Left ventricle myocardium inferior (tissue), 1 donor: ENCODE measurements at regions not wholly inside any gene's neighbourhood (a gene's known extent, or its start where the extent isn't known, plus 50 kb on each side); places are given as distances from the start of the nearest gene placed in this dataset.

Source experiments
- DNase-seq: peaks from one replicate; pipeline ENCODE4 v3.0.0-alpha.2; 2020
- H3K27ac ChIP-seq: fragments of 200-600 bp; replicated peaks from 2 replicates; pipeline ENCODE4 v1.8.0; 2021
- H3K27me3 ChIP-seq: fragments of 200-600 bp; 2 replicates; pipeline ENCODE4 v1.8.0; 2021; ENCODE audit warnings: low read depth
- H3K36me3 ChIP-seq: fragments of 200-600 bp; 2 replicates; pipeline ENCODE4 v1.8.0; 2021
- H3K4me1 ChIP-seq: fragments of 200-600 bp; 2 replicates; pipeline ENCODE4 v1.8.0; 2021
- H3K4me3 ChIP-seq: fragments of 200-600 bp; 2 replicates; pipeline ENCODE4 v1.8.0; 2021; ENCODE audit warnings: mild to moderate bottlenecking, moderate library complexity
- H3K9me3 ChIP-seq: fragments of 200-600 bp; replicated peaks from 2 replicates; pipeline ENCODE4 v1.8.0; 2021
- intact Hi-C: fragments of 100-400 bp; cut with micrococcal nuclease; formaldehyde crosslinking; loops from one replicate; pipeline ENCODE4 v1.11.0; 2022
- TF ChIP-seq, protein P1 (sequence below): fragments of 200-600 bp; IDR thresholded peaks from 2 replicates; pipeline ENCODE4 v1.8.0; 2021; ENCODE audit warnings: antibody characterized with exemption, mild to moderate bottlenecking, borderline replicate concordance
- donor health status: DM: no; HTN: yes; CAD: no; lungs with severe emphysema.

DNA sequence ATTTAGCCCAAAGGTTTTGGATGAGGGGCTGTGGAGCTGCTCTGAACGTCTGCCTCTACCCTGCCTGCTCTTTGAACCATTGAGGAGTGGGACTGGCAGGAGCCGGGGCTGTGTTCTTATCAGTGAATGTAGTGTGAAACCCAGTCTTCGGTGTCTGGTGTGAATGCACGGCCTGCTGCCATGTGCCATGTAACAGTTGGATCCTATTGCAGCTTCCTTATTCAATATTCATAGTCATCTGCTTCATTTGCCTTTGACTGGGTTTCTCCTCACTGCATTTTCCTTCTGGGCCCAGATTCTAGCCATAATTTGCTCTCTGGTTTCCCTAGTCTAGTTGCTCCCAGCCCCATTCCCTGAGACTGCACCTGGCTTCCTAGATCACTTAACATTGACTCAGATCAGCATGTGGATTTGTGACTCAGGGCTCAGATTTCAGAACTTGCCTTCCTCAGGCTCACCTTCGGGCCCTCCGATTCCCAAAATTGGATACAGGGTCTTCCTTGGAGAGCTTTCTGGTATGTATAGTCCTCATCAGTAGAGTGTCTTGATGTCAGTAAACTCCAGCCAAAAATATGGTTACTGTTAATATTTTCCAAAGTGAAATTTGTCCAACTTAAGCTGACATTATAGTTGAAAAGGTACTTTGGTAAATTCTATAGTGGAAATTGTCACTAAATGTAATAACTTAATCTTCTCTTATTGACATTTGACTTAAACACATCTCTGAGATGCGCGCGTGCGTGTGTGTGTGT is 94.0 kb upstream of the DDIT4L start:
- TF ChIP-seq, protein P1, sequence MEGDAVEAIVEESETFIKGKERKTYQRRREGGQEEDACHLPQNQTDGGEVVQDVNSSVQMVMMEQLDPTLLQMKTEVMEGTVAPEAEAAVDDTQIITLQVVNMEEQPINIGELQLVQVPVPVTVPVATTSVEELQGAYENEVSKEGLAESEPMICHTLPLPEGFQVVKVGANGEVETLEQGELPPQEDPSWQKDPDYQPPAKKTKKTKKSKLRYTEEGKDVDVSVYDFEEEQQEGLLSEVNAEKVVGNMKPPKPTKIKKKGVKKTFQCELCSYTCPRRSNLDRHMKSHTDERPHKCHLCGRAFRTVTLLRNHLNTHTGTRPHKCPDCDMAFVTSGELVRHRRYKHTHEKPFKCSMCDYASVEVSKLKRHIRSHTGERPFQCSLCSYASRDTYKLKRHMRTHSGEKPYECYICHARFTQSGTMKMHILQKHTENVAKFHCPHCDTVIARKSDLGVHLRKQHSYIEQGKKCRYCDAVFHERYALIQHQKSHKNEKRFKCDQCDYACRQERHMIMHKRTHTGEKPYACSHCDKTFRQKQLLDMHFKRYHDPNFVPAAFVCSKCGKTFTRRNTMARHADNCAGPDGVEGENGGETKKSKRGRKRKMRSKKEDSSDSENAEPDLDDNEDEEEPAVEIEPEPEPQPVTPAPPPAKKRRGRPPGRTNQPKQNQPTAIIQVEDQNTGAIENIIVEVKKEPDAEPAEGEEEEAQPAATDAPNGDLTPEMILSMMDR, result no peak
- H3K27me3 ChIP-seq, result no peaks in the 10 kb centered on the region
- no peaks in the 10 kb centered on the region for H3K9me3 ChIP-seq
- no peak for DNase-seq
- no peaks in the 10 kb centered on the region for H3K36me3 ChIP-seq
- no peaks in the 10 kb centered on the region for H3K4me1 ChIP-seq
- intact Hi-C loops, result no loop called here
- H3K4me3 ChIP-seq, result no peak overlapping the region
- H3K27ac ChIP-seq, result no peak overlapping the region

GRCh38 chr4:100280807-100281206 is 90.5 kb upstream of the DDIT4L start:
- Histone ChIP-seq H3K4me3 (no peak overlapping the region), H3K27ac (no peak overlapping the region), H3K36me3 (no peaks in the 10 kb centered on the region), H3K9me3 (no peaks in the 10 kb centered on the region), H3K4me1 (no peaks in the 10 kb centered on the region), H3K27me3 (no peaks in the 10 kb centered on the region)
- DNase-seq, result no peak
- intact Hi-C loops, result no loop called here
- TF ChIP-seq, protein P1, result no peak

- no peaks in the 10 kb centered on the region for H3K27me3 ChIP-seq
- intact Hi-C loops, result no loop called here
These were observed 88.3 kb upstream of the DDIT4L start for GRCh38 chr4:100278567-100278966.

DNA sequence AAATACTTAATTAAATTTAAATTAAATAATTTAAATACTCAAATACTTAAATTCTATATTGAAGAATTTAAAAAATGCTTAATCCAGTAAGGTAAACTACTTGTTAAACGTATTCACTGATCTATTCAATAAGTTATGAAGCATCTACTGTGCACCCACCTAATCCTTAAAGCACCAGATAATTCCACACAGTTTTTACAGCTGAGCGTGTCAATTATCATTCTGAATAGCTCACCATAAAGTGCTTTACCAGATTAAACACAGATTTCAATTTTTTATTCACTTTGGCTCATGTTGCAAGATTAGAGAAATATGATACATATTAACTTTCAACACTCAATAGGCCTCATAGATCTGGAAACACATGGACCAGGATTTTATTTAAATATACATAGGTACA is 79.2 kb upstream of the DDIT4L start:
- no peaks in the 10 kb centered on the region for H3K4me1 ChIP-seq
- DNase-seq, result no peak
- H3K27me3 ChIP-seq, result no peaks in the 10 kb centered on the region
- no peaks in the 10 kb centered on the region for H3K36me3 ChIP-seq
- no peak overlapping the region for H3K27ac ChIP-seq
- TF ChIP-seq, protein P1, result no peak
- no peak overlapping the region for H3K4me3 ChIP-seq
- H3K9me3 ChIP-seq, result peaks cover 17% of the 10 kb centered on the region
- intact Hi-C loops, result no loop called here

More at GRCh38 chr4:100278567-100278966, 88.3 kb upstream of the DDIT4L start:
- Histone ChIP-seq H3K4me1 (no peaks in the 10 kb centered on the region), H3K27ac (no peak overlapping the region), H3K9me3 (no peaks in the 10 kb centered on the region), H3K36me3 (no peaks in the 10 kb centered on the region), H3K4me3 (no peak overlapping the region)
- TF ChIP-seq, protein P1, result no peak
- no peak for DNase-seq

DNA sequence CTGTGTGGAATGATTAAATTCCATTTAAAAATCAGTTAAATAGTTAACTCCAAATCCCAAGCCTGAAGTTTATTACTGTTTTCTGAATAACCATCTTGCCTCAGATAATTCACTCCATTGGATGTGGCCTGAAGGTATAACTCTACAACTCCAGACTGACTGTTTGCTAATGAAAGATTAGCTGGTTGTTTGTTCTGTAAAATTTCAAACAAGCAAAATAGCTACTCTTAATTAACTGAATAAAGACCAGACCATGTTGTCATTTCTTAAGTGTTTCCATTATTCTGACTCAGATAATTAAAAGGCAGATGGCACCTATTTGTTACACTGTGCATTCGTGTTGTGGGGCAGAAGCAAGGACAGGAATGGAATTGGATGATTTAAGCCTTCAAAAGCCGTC is 78.5 kb upstream of the DDIT4L start:
- Histone ChIP-seq H3K27ac (no peak overlapping the region), H3K9me3 (peaks cover 24% of the 10 kb centered on the region), H3K4me1 (no peaks in the 10 kb centered on the region), H3K36me3 (no peaks in the 10 kb centered on the region), H3K4me3 (no peak overlapping the region), H3K27me3 (no peaks in the 10 kb centered on the region)
- TF ChIP-seq, protein P1, result no peak
- DNase-seq, result no peak
- intact Hi-C loops, result no loop called here
